ENCODE measurements at regions not wholly inside any gene's neighbourhood (a gene's known extent, or its start where the extent isn't known, plus 50 kb on each side); places are given as distances from the start of the nearest gene placed in this dataset.

GRCh38 chr10:10935032-10935431 lies 82.6 kb upstream of the CELF2 start:
- TF ChIP-seq POLR2AphosphoS5 (IDR thresholded peaks at IDR 0.05; ENCODE audit: low read depth, low read length) (no peak), TAF1 (IDR thresholded peaks at IDR 0.05; ENCODE audit: borderline replicate concordance, low read depth, low read length) (no peak)
